ENCODE measurements at regions not wholly inside any gene's neighbourhood (a gene's known extent, or its start where the extent isn't known, plus 50 kb on each side); places are given as distances from the start of the nearest gene placed in this dataset.

DNA sequence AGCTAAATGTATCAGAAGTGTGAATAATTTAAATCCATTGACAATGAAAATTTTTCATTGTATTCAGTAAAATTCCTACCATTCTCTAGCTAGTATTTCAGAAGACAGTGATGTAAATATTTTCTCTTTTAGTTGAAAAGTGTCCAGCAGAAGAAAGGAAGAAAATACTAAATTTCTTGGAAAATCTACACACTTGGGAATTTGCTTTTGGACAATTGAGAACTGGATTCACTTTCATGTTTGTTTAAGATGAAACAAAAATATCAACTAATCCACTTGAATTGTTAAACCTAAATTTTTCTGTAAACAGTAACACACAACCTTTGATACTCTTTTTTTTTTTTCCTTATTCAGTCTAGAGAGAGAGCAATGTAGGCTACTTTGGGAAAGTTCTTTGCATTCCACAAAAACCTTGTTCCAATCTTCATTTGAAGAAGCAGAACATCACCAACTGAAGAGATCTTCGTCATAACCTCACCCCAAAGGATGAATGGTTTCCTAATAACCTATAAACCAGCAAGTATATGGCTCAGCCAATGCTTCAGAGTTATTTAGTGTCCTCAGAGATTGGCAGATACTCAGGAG lies 155.1 kb upstream of the GORAB start:
- intact Hi-C loops (cut with DNase I), result no loop called here
- Histone ChIP-seq H3K4me1 (no peaks in the 10 kb centered on the region), H3K9me3 (no peaks in the 10 kb centered on the region), H3K4me3 (no peak overlapping the region), H3K27ac (no peak overlapping the region), H3K36me3 (no peaks in the 10 kb centered on the region), H3K27me3 (no peaks in the 10 kb centered on the region)
- no peak for DNase-seq
- WGBS (ENCODE audit: insufficient coverage, low coverage, low lambda C conversion rate, missing lambda C conversion rate), result 0% methylated on average over 1 of the region's 1 CpG
- TF ChIP-seq, protein P1, sequence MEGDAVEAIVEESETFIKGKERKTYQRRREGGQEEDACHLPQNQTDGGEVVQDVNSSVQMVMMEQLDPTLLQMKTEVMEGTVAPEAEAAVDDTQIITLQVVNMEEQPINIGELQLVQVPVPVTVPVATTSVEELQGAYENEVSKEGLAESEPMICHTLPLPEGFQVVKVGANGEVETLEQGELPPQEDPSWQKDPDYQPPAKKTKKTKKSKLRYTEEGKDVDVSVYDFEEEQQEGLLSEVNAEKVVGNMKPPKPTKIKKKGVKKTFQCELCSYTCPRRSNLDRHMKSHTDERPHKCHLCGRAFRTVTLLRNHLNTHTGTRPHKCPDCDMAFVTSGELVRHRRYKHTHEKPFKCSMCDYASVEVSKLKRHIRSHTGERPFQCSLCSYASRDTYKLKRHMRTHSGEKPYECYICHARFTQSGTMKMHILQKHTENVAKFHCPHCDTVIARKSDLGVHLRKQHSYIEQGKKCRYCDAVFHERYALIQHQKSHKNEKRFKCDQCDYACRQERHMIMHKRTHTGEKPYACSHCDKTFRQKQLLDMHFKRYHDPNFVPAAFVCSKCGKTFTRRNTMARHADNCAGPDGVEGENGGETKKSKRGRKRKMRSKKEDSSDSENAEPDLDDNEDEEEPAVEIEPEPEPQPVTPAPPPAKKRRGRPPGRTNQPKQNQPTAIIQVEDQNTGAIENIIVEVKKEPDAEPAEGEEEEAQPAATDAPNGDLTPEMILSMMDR (IDR thresholded peaks at IDR 0.05), result no peak
- no peak for TF ChIP-seq POLR2A (IDR thresholded peaks at IDR 0.05)
- ATAC-seq, result no peak

GRCh38 chr1:170377440-170377839 lies 154.5 kb upstream of the GORAB start:
- DNase-seq (no peak), ATAC-seq (no peak)
- no peak overlapping the region for H3K4me3 ChIP-seq
- no peaks in the 10 kb centered on the region for H3K9me3 ChIP-seq
- no peak for TF ChIP-seq POLR2A (IDR thresholded peaks at IDR 0.05)
- TF ChIP-seq, protein P1 (IDR thresholded peaks at IDR 0.05), result no peak
- 40% methylated on average over 1 of the region's 1 CpG for WGBS (ENCODE audit: insufficient coverage, low coverage, low lambda C conversion rate, missing lambda C conversion rate)
- H3K4me1 ChIP-seq, result no peaks in the 10 kb centered on the region
- H3K27ac ChIP-seq, result no peak overlapping the region
- H3K36me3 ChIP-seq, result no peaks in the 10 kb centered on the region
- H3K27me3 ChIP-seq, result no peaks in the 10 kb centered on the region
- intact Hi-C loops (cut with DNase I), result no loop called here

DNA sequence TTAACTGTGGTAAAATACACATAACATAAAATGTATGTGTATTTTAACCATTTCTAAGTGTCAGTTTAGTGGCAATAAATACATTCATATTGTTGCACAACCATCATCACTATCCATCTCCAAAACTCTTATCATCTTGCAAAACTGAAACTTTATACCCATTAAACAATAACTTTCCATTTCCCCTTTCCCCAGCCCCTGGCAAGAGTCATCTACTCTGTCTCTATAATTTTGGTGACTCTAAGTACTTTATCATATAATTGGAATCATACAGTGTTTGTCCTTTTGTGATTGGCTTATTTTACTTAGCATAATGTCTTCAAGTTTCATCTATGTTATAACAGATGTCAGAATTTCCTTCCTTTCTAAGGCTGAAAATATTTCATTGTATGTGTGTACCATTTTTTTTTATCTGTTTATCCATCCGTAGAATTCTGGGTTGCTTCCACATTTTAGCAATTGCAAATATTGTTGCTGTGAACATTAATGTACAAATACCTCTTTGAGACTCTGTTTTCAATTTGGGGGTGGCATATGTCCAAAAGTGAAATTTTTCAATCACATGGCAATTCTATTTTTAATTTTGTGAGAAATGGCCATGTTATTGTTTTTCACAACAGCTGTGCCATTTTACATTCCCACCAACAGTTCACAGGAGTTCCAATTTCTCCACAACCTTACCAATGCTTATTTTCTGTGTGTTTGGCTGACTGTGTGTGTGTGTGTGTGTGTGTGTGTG lies 153.9 kb upstream of the GORAB start:
- H3K4me1 ChIP-seq, result no peaks in the 10 kb centered on the region
- DNase-seq (no peak), ATAC-seq (no peak)
- no peaks in the 10 kb centered on the region for H3K36me3 ChIP-seq
- H3K9me3 ChIP-seq, result no peaks in the 10 kb centered on the region
- TF ChIP-seq, protein P1 (IDR thresholded peaks at IDR 0.05), result no peak
- no peak for TF ChIP-seq POLR2A (IDR thresholded peaks at IDR 0.05)
- no peaks in the 10 kb centered on the region for H3K27me3 ChIP-seq
- no peak overlapping the region for H3K27ac ChIP-seq
- no peak overlapping the region for H3K4me3 ChIP-seq
- WGBS (ENCODE audit: insufficient coverage, low coverage, low lambda C conversion rate, missing lambda C conversion rate), result 17% methylated on average over 1 of the region's 1 CpG
- intact Hi-C loops (cut with DNase I), result no loop called here

- ATAC-seq (no peak), DNase-seq (no peak)
- Histone ChIP-seq H3K27ac (no peak overlapping the region), H3K36me3 (no peaks in the 10 kb centered on the region), H3K4me1 (no peaks in the 10 kb centered on the region), H3K27me3 (no peaks in the 10 kb centered on the region), H3K4me3 (no peak overlapping the region), H3K9me3 (no peaks in the 10 kb centered on the region)
- intact Hi-C loops (cut with DNase I), result no loop called here
- no peak for TF ChIP-seq POLR2A (IDR thresholded peaks at IDR 0.05)
- TF ChIP-seq, protein P1 (IDR thresholded peaks at IDR 0.05), result no peak
- WGBS (ENCODE audit: insufficient coverage, low coverage, low lambda C conversion rate, missing lambda C conversion rate), result no CpG with 5 or more reads among the region's 2 CpGs
These were observed 146.2 kb upstream of the GORAB start for GRCh38 chr1:170385750-170386149.

All from right lobe of liver (tissue), 6 donors.